HG03097 (cell line): ENCODE measurements at regions not wholly inside any gene's neighbourhood (a gene's known extent, or its start where the extent isn't known, plus 50 kb on each side); places are given as distances from the start of the nearest gene placed in this dataset.
A peak's percentile ranks its signal among the peaks of the same experiment; 100 is the strongest.

Experiments used
- ATAC-seq: cut with Tn5 transposase; IDR thresholded peaks from one replicate; pipeline ENCODE4 v1.9.1; 2021; ENCODE audit not compliant: unreplicated experiment, low FRiP score

GRCh38 chr12:103178366-103179080 lies 221.0 kb downstream of the ASCL1 start:
- ATAC-seq, result no peak

GRCh38 chr12:103181366-103182152 lies 224.1 kb downstream of the ASCL1 start:
- ATAC-seq, result peak; percentile 78

- no peak for ATAC-seq
Observed at GRCh38 chr12:103182299-103182698, 224.8 kb downstream of the ASCL1 start.

- ATAC-seq, result no peak
Observed at GRCh38 chr12:103196467-103196866, 239.0 kb downstream of the ASCL1 start.

- no peak for ATAC-seq
Observed at GRCh38 chr12:103197725-103198388, 240.4 kb downstream of the ASCL1 start.

GRCh38 chr12:103198499-103198898 lies 241.0 kb downstream of the ASCL1 start:
- no peak for ATAC-seq

- ATAC-seq, result no peak
Observed at GRCh38 chr12:103205906-103206305, 248.4 kb downstream of the ASCL1 start.

- no peak for ATAC-seq
Observed at GRCh38 chr12:103207936-103208335, 250.5 kb downstream of the ASCL1 start.

- ATAC-seq, result no peak
Observed at GRCh38 chr12:103241184-103241583, 254.6 kb downstream of the C12orf42 start.

GRCh38 chr12:103244596-103244995 lies 251.2 kb downstream of the C12orf42 start:
- no peak for ATAC-seq

- no peak for ATAC-seq
Observed at GRCh38 chr12:103247531-103247930, 248.2 kb downstream of the C12orf42 start.

GRCh38 chr12:103249607-103250006 lies 246.2 kb downstream of the C12orf42 start:
- no peak for ATAC-seq

- ATAC-seq, result no peak
Observed at GRCh38 chr12:103250487-103250886, 245.3 kb downstream of the C12orf42 start.
